ENCODE measurements at regions not wholly inside any gene's neighbourhood (a gene's known extent, or its start where the extent isn't known, plus 50 kb on each side); places are given as distances from the start of the nearest gene placed in this dataset.

DNA sequence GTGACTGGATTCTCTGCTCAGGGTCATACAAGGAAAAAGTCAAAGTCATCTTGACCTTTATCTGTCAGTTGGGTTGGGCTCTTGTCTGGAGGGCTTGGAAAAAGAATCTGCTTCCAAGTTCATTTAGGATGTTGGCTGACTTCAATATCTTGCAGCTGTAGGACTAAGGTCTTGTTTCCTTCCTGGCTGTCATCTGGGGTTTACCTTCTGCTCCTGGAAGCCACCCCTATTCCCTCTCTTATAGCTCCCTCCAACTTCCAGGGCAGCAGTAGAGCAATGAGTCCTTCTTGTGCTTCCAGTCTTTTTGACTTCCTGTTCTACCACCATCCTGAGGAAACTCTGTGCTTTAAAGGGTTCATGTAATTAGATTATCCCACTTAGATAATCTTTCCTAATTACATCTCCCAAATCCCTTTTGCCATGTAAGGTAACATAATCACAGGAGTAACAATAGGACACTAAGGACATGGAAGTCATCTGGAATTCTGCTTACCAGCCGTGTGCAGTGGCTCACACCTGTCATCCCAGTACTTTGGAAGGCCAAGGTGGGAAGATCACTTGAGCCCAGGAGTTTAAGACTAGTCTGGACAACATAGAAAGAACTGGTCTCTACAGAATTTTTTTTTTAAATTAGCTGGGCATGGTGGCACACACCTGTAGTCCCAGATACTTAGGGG is 170.7 kb upstream of the KITLG start:
- intact Hi-C loops (cut with DNase I), result no loop called here
- no peaks in the 10 kb centered on the region for H3K9me3 ChIP-seq (ENCODE audit: control insufficient read depth in 2 of 3, insufficient read depth in 1 of 3, low read length in 3 of 3)
- H3K4me1 ChIP-seq (ENCODE audit: control insufficient read depth in 2 of 3, insufficient read depth in 2 of 3, low read depth in 1 of 3, low read length in 3 of 3), result peaks cover 0 to 21% (median 7%) of the 10 kb centered on the region in 3 donors
- DNase-seq (no peak), FAIRE-seq (no peak)
- no peak overlapping the region for H3K27ac ChIP-seq (ENCODE audit: low read depth in 2 of 2, low read length in 2 of 2)
- no peak overlapping the region for H3K4me3 ChIP-seq (ENCODE audit: low read length in 3 of 3)
- TF ChIP-seq, protein P1, sequence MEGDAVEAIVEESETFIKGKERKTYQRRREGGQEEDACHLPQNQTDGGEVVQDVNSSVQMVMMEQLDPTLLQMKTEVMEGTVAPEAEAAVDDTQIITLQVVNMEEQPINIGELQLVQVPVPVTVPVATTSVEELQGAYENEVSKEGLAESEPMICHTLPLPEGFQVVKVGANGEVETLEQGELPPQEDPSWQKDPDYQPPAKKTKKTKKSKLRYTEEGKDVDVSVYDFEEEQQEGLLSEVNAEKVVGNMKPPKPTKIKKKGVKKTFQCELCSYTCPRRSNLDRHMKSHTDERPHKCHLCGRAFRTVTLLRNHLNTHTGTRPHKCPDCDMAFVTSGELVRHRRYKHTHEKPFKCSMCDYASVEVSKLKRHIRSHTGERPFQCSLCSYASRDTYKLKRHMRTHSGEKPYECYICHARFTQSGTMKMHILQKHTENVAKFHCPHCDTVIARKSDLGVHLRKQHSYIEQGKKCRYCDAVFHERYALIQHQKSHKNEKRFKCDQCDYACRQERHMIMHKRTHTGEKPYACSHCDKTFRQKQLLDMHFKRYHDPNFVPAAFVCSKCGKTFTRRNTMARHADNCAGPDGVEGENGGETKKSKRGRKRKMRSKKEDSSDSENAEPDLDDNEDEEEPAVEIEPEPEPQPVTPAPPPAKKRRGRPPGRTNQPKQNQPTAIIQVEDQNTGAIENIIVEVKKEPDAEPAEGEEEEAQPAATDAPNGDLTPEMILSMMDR (IDR thresholded peaks at IDR 0.05; ENCODE audit: borderline replicate concordance, extremely low read depth, insufficient read depth), result no peak
- no peak overlapping the region for H3K9ac ChIP-seq (ENCODE audit: low read length in 3 of 3)
- no peaks in the 10 kb centered on the region for H3K36me3 ChIP-seq (ENCODE audit: control insufficient read depth in 2 of 3, insufficient read depth in 3 of 3, low read length in 3 of 3)
- no peaks in the 10 kb centered on the region for H3K27me3 ChIP-seq (ENCODE audit: control insufficient read depth, insufficient read depth, low read length)

DNA sequence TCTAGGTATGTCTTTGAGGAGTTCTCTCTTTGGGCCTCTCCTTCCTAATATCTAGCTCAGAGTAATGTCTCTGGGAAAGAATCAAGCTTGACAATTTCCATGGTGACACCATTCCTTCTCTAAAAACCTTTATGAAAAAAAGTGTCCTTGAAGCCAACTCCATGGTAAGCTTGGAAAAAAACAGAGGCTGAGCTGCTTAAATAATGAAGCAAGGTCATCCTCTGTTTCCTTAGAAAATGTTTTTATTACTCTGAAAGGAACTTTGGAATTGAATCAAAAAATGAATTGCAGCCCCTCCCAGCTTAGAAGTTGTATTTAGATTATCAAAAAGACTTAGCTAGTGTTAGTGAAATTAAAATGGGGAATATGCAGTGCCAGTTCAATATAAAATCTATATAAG is 166.1 kb upstream of the KITLG start:
- Histone ChIP-seq H3K4me3 (ENCODE audit: low read length in 3 of 3) (no peak overlapping the region), H3K27ac (ENCODE audit: low read depth in 2 of 2, low read length in 2 of 2) (no peak overlapping the region), H3K4me1 (ENCODE audit: control insufficient read depth in 2 of 3, insufficient read depth in 2 of 3, low read depth in 1 of 3, low read length in 3 of 3) (peaks cover 0 to 4% (median 0%) of the 10 kb centered on the region in 3 donors), H3K36me3 (ENCODE audit: control insufficient read depth in 2 of 3, insufficient read depth in 3 of 3, low read length in 3 of 3) (no peaks in the 10 kb centered on the region), H3K9ac (ENCODE audit: low read length in 3 of 3) (no peak overlapping the region), H3K9me3 (ENCODE audit: control insufficient read depth in 2 of 3, insufficient read depth in 1 of 3, low read length in 3 of 3) (no peaks in the 10 kb centered on the region), H3K27me3 (ENCODE audit: control insufficient read depth, insufficient read depth, low read length) (no peaks in the 10 kb centered on the region)
- intact Hi-C loops (cut with DNase I), result no loop called here
- TF ChIP-seq, protein P1 (IDR thresholded peaks at IDR 0.05; ENCODE audit: borderline replicate concordance, extremely low read depth, insufficient read depth), result no peak
- FAIRE-seq (no peak), DNase-seq (no peak)

DNA sequence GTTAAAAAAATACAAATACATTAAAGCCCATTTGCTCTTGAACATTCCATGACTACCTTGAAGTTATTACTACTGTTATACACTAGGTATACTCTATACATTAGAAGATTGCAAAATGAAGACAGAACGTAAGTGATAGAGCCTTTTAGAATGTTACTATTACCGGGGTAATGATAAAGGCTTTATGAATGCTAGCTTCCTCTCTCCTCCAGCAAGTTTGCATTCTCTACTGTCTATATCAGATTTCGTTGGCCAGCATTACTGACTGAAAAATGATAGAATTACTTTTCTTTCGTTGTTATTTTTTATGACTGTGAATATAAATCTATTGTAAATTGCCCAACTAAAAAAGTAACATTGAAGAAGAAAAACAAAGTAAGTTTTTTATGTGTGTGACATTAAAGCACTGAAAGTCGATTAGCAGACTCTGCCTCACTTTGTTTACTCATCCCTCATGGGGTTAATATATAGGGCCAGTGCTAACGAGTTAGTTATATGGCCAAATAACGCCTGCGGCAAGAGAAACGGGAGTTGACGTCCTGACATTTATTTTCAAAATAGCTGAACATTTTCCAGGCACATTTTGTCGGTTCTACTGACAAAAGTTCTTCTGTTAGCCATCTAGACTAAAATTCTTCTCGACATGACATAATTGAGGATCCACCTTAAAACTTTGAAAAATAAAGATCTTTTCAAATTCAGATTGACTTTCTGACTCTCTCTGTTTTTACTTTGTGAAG is 163.8 kb upstream of the KITLG start:
- H3K4me1 ChIP-seq (ENCODE audit: control insufficient read depth in 2 of 3, insufficient read depth in 2 of 3, low read depth in 1 of 3, low read length in 3 of 3), result peaks cover 0 to 4% (median 0%) of the 10 kb centered on the region in 3 donors
- DNase-seq (no peak), FAIRE-seq (no peak)
- H3K27me3 ChIP-seq (ENCODE audit: control insufficient read depth, insufficient read depth, low read length), result no peaks in the 10 kb centered on the region
- TF ChIP-seq, protein P1 (IDR thresholded peaks at IDR 0.05; ENCODE audit: borderline replicate concordance, extremely low read depth, insufficient read depth), result no peak
- H3K36me3 ChIP-seq (ENCODE audit: control insufficient read depth in 2 of 3, insufficient read depth in 3 of 3, low read length in 3 of 3), result no peaks in the 10 kb centered on the region
- no peak overlapping the region for H3K4me3 ChIP-seq (ENCODE audit: low read length in 3 of 3)
- no peak overlapping the region for H3K27ac ChIP-seq (ENCODE audit: low read depth in 2 of 2, low read length in 2 of 2)
- H3K9me3 ChIP-seq (ENCODE audit: control insufficient read depth in 2 of 3, insufficient read depth in 1 of 3, low read length in 3 of 3), result no peaks in the 10 kb centered on the region
- H3K9ac ChIP-seq (ENCODE audit: low read length in 3 of 3), result no peak overlapping the region
- intact Hi-C loops (cut with DNase I), result no loop called here

Measured in kidney (tissue), 13 donors.